ENCODE measurements at regions not wholly inside any gene's neighbourhood (a gene's known extent, or its start where the extent isn't known, plus 50 kb on each side); places are given as distances from the start of the nearest gene placed in this dataset.
"Not testable (repeated sequence)": the region's sequence is repeated elsewhere in the genome, so short reads cannot be mapped to it uniquely, and the experiment has no call there.

DNA sequence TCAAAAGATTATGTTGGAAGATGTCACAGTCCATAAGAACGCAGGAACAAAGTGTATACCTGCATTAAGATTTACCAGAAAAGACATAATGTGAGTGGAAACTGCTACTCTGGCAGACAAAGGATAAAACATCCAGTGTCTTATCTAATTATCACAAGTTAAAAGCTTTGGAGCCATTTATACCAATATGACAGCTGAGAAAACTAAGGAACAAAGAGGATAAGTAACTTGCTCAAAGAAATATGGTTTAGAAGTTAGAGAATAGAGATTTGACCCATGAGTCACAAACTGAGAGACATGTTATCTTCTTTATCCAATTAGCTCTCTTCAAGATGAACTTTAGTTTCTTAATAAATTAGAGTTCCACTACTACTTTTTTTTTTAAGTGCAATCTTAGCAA, 1473.7 kb downstream of the OTOL1 start:
- Histone ChIP-seq H3K27ac (ENCODE audit: low read depth) (no peak overlapping the region), H3K4me3 (ENCODE audit: low read depth, low read length) (no peak overlapping the region), H3K36me3 (ENCODE audit: insufficient read depth) (no peaks in the 10 kb centered on the region), H3K4me1 (ENCODE audit: insufficient read depth) (no peaks in the 10 kb centered on the region)
- no peak for DNase-seq (ENCODE audit: extremely low spot score)
- WGBS, result 94% methylated on average over 1 of the region's 1 CpG

DNA sequence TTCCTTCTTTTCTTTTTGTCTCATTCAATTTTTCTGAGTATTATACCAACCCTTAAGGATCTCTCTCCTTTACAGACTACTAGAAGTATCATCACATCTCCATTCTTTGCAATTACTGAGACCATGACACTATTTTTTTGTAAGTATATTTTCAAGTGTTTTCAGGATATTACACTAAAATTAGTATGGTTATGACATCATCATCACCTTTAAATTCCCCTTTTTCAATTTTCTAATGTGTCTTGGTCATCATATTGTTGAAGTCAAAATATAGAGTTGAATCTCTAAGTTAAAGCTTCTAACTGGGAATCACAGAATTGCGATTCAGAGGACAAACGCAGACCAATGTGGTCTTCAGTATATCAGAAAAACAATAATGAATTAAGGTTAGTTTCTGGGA, 1475.1 kb downstream of the OTOL1 start:
- DNase-seq (ENCODE audit: extremely low spot score), result no peak
- Histone ChIP-seq H3K36me3 (ENCODE audit: insufficient read depth) (no peaks in the 10 kb centered on the region), H3K4me3 (ENCODE audit: low read depth, low read length) (no peak overlapping the region), H3K4me1 (ENCODE audit: insufficient read depth) (no peaks in the 10 kb centered on the region), H3K27ac (ENCODE audit: low read depth) (no peak overlapping the region)
- 96% methylated on average over 2 of the region's 2 CpGs for WGBS

DNA sequence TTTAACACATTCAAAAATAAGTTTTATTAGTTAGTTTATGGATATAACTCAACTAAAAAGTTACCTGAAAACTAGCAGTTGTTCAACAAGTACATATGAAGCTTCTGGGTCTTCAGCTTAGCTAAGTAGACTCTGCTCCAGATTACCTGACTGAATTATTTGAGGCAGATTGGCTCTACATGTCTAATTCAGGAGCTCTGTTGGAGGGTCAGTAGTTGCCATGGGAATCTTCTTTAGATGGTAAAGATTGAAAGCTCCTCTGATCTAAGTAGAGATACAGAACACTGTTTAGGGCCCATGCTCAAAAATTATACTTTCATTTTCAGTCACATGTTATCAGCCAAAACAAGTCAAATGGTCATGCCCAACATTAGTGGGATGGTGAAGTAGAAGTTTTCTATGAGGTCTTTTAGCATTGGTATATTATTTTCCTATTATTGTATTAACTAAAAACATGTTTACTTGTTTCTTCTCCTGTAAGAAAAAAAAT, 1476.9 kb downstream of the OTOL1 start:
- Histone ChIP-seq H3K36me3 (ENCODE audit: insufficient read depth) (no peaks in the 10 kb centered on the region), H3K4me1 (ENCODE audit: insufficient read depth) (no peaks in the 10 kb centered on the region), H3K4me3 (ENCODE audit: low read depth, low read length) (no peak overlapping the region), H3K27ac (ENCODE audit: low read depth) (no peak overlapping the region)
- no peak for DNase-seq (ENCODE audit: extremely low spot score)

DNA sequence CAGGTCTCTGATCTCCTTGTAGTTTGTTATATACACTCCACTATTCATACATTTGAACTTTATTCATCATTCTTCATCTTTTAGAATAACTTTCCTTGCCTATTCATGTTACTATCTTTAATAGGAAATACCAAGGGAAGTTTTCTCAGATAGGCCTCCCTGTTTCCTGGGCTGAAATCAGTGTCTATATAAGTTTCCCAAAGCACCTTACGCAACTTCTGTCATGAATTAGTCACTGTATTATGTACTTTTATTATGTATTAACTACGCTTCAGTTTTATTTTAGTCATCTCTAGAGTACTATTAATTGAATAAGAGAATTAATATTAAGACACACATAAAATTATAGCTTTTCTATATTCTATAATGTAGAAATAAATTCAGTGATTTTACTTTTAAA, 1481.5 kb downstream of the OTOL1 start:
- Histone ChIP-seq H3K36me3 (ENCODE audit: insufficient read depth) (no peaks in the 10 kb centered on the region), H3K27ac (ENCODE audit: low read depth) (no peak overlapping the region), H3K4me1 (ENCODE audit: insufficient read depth) (no peaks in the 10 kb centered on the region), H3K4me3 (ENCODE audit: low read depth, low read length) (no peak overlapping the region)
- 91% methylated on average over 2 of the region's 2 CpGs for WGBS
- DNase-seq (ENCODE audit: extremely low spot score), result no peak

DNA sequence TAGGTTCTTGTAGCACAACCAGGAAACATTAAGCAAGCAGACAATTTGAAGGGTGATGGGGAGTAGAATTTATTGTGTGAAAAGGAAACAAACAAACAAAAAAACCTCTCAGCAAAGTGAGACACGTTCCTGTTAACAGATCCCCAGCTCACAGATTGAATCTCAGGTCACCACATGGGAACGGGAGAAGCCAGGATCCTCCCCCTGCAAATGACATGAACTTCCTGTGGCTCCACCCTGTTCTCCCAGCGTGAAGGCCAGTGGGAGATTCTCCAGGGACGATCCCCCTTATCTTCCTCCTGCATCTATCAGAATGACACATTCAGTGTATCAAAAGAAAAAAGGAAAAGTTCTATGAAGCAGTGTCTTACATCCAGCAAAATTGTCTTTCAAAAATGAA, 1488.1 kb downstream of the OTOL1 start:
- H3K4me1 ChIP-seq (ENCODE audit: insufficient read depth), result no peaks in the 10 kb centered on the region
- no peak overlapping the region for H3K4me3 ChIP-seq (ENCODE audit: low read depth, low read length)
- H3K36me3 ChIP-seq (ENCODE audit: insufficient read depth), result no peaks in the 10 kb centered on the region
- H3K27ac ChIP-seq (ENCODE audit: low read depth), result no peak overlapping the region
- DNase-seq (ENCODE audit: extremely low spot score), result no peak
- 26% methylated on average over 4 of the region's 4 CpGs for WGBS

DNA sequence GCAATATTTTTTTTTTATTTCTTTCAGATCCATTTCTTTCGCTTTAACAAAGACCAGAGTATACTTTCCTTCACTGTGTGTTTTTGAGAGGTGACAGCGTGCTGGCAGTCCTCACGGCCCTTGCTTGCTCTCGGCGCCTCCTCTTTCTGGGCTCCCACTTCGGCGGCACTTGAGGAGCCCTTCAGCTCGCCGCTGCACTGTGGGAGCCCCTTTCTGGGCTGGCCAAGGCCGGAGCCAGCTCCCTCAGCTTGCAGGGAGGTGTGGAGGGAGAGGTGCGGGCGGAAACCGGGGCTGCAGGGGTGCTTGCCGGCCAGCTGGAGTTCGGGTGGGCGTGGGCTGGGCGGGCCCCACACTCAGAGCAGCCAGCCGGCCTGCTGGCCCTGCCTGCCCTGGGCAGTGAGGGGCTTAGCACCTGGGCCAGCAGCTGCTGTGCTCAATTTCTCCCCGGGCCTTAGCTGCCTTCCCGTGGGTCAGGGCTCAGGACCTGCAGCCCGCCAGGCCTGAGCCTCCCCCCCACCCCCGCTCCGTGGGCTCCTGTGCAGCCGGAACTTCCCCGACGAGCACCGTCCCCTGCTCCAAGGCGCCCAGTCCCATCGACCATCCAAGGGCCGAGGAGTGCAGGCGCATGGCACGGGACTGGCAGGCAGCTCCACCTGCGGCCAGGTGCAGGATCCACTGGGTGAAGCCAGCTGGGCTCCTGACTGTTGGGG, 1490.6 kb downstream of the OTOL1 start:
- H3K27ac ChIP-seq (ENCODE audit: low read depth); DNase-seq (ENCODE audit: extremely low spot score); H3K36me3 ChIP-seq (ENCODE audit: insufficient read depth); H3K4me3 ChIP-seq (ENCODE audit: low read depth, low read length); H3K4me1 ChIP-seq (ENCODE audit: insufficient read depth): not testable (repeated sequence)
- WGBS, result 91% methylated on average over 33 of the region's 33 CpGs

DNA sequence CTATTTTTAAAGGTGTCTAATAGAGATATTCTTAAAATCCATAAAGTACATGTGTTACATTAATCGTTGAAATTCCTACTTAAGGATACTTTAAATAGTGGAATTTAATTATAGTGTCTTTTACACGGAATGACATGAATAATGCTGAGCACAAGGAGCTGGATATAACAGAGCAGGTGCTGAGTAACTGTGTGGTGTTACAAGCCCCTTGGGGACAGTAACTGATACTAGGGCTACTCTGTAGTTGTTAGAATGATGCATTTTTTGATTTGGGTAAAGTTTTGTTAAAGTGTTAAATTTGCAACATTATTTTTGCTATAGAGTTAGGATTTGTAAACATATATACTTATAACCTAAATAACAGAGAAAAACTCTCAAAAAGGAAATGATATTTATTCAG, 1496.1 kb downstream of the OTOL1 start:
- no peak overlapping the region for H3K4me3 ChIP-seq (ENCODE audit: low read depth, low read length)
- H3K4me1 ChIP-seq (ENCODE audit: insufficient read depth), result no peaks in the 10 kb centered on the region
- no peaks in the 10 kb centered on the region for H3K36me3 ChIP-seq (ENCODE audit: insufficient read depth)
- DNase-seq (ENCODE audit: extremely low spot score), result no peak
- 84% methylated on average over 2 of the region's 2 CpGs for WGBS
- no peak overlapping the region for H3K27ac ChIP-seq (ENCODE audit: low read depth)

DNA sequence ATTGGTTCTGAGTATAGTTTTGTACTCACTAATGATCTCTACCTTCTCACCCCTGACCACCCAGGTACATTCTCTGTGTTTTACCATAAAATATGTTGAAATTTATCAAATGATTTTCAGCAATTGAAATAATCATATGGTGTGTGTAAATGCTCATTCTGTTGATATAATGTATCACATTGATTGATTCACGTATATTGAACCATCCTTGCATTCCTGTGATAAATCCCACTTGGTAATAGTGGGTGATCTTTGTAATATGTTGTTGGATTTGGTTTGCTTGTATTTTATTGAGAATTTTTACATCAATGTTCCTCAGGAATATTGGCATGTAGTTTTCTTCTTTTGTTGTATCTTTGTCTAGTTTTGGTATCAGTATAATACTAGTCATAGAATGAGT, 1497.6 kb downstream of the OTOL1 start:
- Histone ChIP-seq H3K36me3 (ENCODE audit: insufficient read depth) (no peaks in the 10 kb centered on the region), H3K27ac (ENCODE audit: low read depth) (no peak overlapping the region), H3K4me1 (ENCODE audit: insufficient read depth) (no peaks in the 10 kb centered on the region), H3K4me3 (ENCODE audit: low read depth, low read length) (no peak overlapping the region)
- 51% methylated on average over 1 of the region's 1 CpG for WGBS
- no peak for DNase-seq (ENCODE audit: extremely low spot score)

DNA sequence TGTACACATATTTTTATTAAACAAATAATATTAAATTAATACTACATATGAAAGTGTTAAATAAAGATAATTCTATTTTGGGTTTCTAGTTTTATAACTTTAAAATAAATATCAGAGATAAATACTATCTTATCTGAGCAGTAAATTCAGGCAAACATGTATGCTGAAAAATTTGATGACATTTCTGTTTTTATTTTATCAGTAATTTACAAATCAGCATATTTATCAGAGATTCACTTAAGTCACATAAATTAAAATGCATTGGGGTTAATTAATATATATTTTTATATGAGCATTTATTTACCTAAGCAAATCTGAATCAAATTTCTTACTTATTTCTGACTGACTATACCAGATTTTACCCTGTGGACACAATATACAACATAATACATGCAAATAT, 1499.8 kb downstream of the OTOL1 start:
- H3K36me3 ChIP-seq (ENCODE audit: insufficient read depth), result no peaks in the 10 kb centered on the region

DNA sequence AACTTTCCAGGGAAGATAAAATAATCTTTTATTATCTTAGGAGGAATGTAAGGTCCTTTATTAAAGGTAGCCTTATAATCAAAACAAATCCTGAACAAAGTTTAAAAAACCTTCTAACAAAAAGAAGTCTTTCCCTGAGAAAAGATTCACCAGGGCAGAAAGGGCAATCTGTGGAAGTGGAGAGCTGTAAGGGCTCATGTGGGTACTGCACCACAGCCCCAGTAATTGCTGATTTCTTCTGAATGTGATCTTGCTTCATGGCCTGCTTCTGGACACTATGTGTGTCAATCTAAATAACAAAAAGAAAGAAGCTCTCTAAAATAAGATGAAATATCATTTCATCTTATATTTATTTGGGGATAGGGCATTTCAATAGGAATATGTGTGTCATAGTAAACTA, 1501.6 kb downstream of the OTOL1 start:
- DNase-seq (ENCODE audit: extremely low spot score), result no peak
- no peaks in the 10 kb centered on the region for H3K36me3 ChIP-seq (ENCODE audit: insufficient read depth)
- H3K4me3 ChIP-seq (ENCODE audit: low read depth, low read length), result no peak overlapping the region

More for the DNA sequence above, 1499.8 kb downstream of the OTOL1 start:
- no peak for DNase-seq (ENCODE audit: extremely low spot score)
- H3K27ac ChIP-seq (ENCODE audit: low read depth), result no peak overlapping the region
- H3K4me1 ChIP-seq (ENCODE audit: insufficient read depth), result no peaks in the 10 kb centered on the region
- no peak overlapping the region for H3K4me3 ChIP-seq (ENCODE audit: low read depth, low read length)

DNA sequence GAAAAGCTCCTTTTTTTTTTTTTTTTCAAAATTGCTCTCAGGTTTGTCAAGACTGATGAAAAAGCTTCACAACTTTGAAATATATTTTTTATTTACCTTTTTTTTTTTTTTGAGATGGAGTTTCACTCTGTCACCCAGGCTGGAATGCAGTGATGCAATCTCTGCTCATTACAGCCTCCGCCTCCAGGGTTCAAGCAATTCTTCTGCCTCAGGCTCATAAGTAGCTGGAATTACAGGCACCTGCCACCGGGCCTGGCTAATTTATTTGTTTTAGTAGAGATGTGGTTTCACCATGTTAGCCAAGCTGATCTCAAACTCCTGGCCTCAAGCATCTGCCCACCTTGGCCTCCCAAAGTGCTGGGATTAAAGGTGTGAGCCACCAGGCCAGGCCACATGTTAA, 1515.0 kb downstream of the OTOL1 start:
- Histone ChIP-seq H3K4me3 (ENCODE audit: low read depth, low read length) (no peak overlapping the region), H3K36me3 (ENCODE audit: insufficient read depth) (no peaks in the 10 kb centered on the region), H3K27ac (ENCODE audit: low read depth) (no peak overlapping the region), H3K4me1 (ENCODE audit: insufficient read depth) (no peaks in the 10 kb centered on the region)
- DNase-seq (ENCODE audit: extremely low spot score), result no peak
- WGBS, result 85% methylated on average over 2 of the region's 2 CpGs

More for the DNA sequence above, 1501.6 kb downstream of the OTOL1 start:
- Histone ChIP-seq H3K4me1 (ENCODE audit: insufficient read depth) (no peaks in the 10 kb centered on the region), H3K27ac (ENCODE audit: low read depth) (no peak overlapping the region)

DNA sequence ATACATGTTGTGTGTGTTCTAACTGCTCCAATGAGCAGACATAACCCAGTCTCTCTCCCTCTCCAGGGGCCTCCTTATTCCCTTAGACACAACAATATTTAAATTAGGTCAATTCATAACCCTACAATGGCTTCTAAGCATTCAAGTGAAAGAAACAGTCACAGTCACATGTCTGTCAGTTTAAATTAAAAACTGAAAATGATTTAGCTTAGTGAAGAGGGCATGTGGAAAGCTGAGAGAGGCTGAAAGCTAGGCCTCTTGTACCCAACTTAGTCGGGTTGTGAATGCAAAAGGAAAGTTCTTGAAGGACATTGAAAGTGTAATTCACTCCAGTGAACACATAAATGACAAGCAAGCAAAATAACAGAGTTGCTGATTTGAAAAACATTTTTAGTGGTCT, 1519.6 kb downstream of the OTOL1 start:
- H3K27ac ChIP-seq (ENCODE audit: low read depth), result no peak overlapping the region
- WGBS, result 82% methylated on average over 1 of the region's 1 CpG
- H3K36me3 ChIP-seq (ENCODE audit: insufficient read depth), result no peaks in the 10 kb centered on the region
- no peaks in the 10 kb centered on the region for H3K4me1 ChIP-seq (ENCODE audit: insufficient read depth)
- DNase-seq (ENCODE audit: extremely low spot score), result no peak
- H3K4me3 ChIP-seq (ENCODE audit: low read depth, low read length), result no peak overlapping the region

DNA sequence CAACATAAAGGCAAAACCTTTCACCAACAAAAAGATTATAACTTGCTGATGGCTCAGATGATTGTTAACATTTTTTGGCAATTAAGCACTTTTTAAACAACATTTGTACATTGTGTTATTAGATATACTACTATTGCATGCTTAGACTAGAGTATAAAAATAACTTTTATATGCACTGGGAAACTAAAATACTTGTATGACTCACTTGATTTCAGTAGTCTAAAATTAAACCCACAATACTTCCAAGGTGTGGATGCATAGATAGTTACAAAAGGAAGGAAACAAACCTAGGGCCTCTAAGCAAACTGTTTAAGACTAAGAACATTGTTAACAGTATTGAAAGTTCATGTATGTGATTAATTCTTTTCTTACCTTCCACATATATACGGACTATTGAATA, 1521.5 kb downstream of the OTOL1 start:
- Histone ChIP-seq H3K4me3 (ENCODE audit: low read depth, low read length) (no peak overlapping the region), H3K4me1 (ENCODE audit: insufficient read depth) (no peaks in the 10 kb centered on the region), H3K36me3 (ENCODE audit: insufficient read depth) (no peaks in the 10 kb centered on the region), H3K27ac (ENCODE audit: low read depth) (no peak overlapping the region)
- no peak for DNase-seq (ENCODE audit: extremely low spot score)
- 96% methylated on average over 1 of the region's 1 CpG for WGBS

DNA sequence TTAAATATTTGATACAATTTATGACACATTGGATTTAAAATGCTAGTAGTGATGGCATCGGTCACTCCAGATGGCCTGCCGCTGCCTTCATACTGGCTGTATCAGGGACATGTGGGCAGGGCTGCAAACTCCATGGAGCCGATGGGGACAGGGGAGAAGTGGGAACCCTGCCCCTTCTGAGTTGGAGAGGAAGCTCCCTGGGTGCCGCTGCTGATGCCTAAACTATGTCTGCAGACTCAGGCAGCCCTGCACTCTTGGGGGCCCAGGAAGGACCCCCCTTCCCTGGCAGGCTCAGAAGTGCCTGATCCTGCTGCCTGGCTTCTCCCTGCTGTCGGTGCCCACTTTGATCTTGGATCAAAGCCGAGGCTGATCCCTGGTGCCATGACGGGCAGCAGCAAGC, 1522.1 kb downstream of the OTOL1 start:
- DNase-seq (ENCODE audit: extremely low spot score), result no peak
- H3K4me3 ChIP-seq (ENCODE audit: low read depth, low read length), result no peak overlapping the region
- WGBS, result 95% methylated on average over 7 of the region's 7 CpGs
- H3K36me3 ChIP-seq (ENCODE audit: insufficient read depth), result no peaks in the 10 kb centered on the region
- H3K4me1 ChIP-seq (ENCODE audit: insufficient read depth), result no peaks in the 10 kb centered on the region
- H3K27ac ChIP-seq (ENCODE audit: low read depth), result no peak overlapping the region

DNA sequence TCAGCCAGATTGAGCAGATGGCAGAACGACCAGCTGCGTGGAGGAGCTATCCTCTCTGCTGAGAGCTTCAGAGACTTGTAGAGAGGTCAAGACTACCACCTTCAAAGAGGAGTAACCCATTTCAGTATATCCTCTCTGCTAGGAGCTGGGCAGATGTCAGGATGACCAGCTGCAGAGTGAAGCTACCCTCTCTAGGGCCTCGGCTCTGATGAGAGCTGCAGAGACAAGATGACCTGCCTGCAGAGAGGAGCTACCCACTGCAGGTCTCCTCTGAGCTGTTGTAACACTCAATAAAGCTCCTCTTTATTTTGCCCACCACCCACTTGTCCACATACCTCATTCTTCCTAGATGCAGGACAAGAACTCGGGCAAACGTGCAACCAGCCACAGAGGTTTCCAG, 1522.7 kb downstream of the OTOL1 start:
- H3K36me3 ChIP-seq (ENCODE audit: insufficient read depth), result no peaks in the 10 kb centered on the region
- 94% methylated on average over 5 of the region's 5 CpGs for WGBS
- no peak overlapping the region for H3K27ac ChIP-seq (ENCODE audit: low read depth)
- no peak for DNase-seq (ENCODE audit: extremely low spot score)
- H3K4me1 ChIP-seq (ENCODE audit: insufficient read depth), result no peaks in the 10 kb centered on the region
- H3K4me3 ChIP-seq (ENCODE audit: low read depth, low read length), result no peak overlapping the region
